ENCODE measurements at regions not wholly inside any gene's neighbourhood (a gene's known extent, or its start where the extent isn't known, plus 50 kb on each side); places are given as distances from the start of the nearest gene placed in this dataset.

GRCh38 chr21:32941263-32941662 is 84.5 kb upstream of the OLIG2 start:
- TF ChIP-seq, protein P1, sequence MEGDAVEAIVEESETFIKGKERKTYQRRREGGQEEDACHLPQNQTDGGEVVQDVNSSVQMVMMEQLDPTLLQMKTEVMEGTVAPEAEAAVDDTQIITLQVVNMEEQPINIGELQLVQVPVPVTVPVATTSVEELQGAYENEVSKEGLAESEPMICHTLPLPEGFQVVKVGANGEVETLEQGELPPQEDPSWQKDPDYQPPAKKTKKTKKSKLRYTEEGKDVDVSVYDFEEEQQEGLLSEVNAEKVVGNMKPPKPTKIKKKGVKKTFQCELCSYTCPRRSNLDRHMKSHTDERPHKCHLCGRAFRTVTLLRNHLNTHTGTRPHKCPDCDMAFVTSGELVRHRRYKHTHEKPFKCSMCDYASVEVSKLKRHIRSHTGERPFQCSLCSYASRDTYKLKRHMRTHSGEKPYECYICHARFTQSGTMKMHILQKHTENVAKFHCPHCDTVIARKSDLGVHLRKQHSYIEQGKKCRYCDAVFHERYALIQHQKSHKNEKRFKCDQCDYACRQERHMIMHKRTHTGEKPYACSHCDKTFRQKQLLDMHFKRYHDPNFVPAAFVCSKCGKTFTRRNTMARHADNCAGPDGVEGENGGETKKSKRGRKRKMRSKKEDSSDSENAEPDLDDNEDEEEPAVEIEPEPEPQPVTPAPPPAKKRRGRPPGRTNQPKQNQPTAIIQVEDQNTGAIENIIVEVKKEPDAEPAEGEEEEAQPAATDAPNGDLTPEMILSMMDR (conservative IDR thresholded peaks at IDR 0.05 in 1 of 2, IDR thresholded peaks at IDR 0.05 in 1 of 2; ENCODE audit: low read depth in 1 of 2, low read length in 2 of 2) = no peak
- TF ChIP-seq EZH2 (IDR thresholded peaks at IDR 0.05; ENCODE audit: low read length, missing control alignments) = no peak
